ENCODE measurements at regions not wholly inside any gene's neighbourhood (a gene's known extent, or its start where the extent isn't known, plus 50 kb on each side); places are given as distances from the start of the nearest gene placed in this dataset.

DNA sequence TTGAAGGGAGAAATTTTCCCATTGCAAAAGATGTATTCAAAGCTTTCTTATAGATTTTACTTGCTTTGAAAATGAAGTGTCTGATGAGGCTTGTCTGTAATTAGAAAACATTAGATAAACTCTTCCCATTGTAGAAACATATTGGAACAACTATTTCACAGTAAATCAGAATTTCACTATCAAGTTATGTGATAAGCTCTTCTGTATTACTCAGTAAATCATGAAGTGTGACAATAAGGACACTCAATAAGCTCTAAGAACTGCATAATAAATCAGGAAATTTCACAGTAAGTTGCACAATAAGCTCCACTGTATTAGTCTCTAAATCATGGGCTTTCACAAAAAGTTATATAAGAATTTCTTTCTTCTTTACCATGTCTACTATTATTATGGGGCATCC is 1546.6 kb downstream of the SLITRK5 start:
- Histone ChIP-seq H3K36me3 (ENCODE audit: control insufficient read depth, insufficient read depth, low read length) (no peaks in the 10 kb centered on the region), H3K27me3 (ENCODE audit: control insufficient read depth, insufficient read depth, low read length) (no peaks in the 10 kb centered on the region), H3K27ac (ENCODE audit: low read length) (no peak overlapping the region), H3K9me3 (ENCODE audit: control insufficient read depth, insufficient read depth, low read length) (peaks cover 6% of the 10 kb centered on the region), H3K4me3 (ENCODE audit: low read length) (no peak overlapping the region), H3K4me1 (ENCODE audit: control insufficient read depth, insufficient read depth, low read length) (no peaks in the 10 kb centered on the region)
- no peak overlapping the region for H3K27ac Mint-ChIP-seq
- no peaks in the 10 kb centered on the region for H3K27me3 Mint-ChIP-seq (ENCODE audit: low read depth in 2 of 2)
- no peak for ATAC-seq
- peaks cover 0 to 14% of the 10 kb centered on the region in 2 donors for H3K9me3 Mint-ChIP-seq
- intact Hi-C loops (cut with micrococcal nuclease): no loop called here
- no peaks in the 10 kb centered on the region for H3K4me1 Mint-ChIP-seq
- H3K4me3 Mint-ChIP-seq: no peak overlapping the region
- DNase-seq: no peak
- H3K36me3 Mint-ChIP-seq: peaks cover 2% of the 10 kb centered on the region
- TF ChIP-seq, protein P1, sequence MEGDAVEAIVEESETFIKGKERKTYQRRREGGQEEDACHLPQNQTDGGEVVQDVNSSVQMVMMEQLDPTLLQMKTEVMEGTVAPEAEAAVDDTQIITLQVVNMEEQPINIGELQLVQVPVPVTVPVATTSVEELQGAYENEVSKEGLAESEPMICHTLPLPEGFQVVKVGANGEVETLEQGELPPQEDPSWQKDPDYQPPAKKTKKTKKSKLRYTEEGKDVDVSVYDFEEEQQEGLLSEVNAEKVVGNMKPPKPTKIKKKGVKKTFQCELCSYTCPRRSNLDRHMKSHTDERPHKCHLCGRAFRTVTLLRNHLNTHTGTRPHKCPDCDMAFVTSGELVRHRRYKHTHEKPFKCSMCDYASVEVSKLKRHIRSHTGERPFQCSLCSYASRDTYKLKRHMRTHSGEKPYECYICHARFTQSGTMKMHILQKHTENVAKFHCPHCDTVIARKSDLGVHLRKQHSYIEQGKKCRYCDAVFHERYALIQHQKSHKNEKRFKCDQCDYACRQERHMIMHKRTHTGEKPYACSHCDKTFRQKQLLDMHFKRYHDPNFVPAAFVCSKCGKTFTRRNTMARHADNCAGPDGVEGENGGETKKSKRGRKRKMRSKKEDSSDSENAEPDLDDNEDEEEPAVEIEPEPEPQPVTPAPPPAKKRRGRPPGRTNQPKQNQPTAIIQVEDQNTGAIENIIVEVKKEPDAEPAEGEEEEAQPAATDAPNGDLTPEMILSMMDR (IDR thresholded peaks at IDR 0.05): no peak

DNA sequence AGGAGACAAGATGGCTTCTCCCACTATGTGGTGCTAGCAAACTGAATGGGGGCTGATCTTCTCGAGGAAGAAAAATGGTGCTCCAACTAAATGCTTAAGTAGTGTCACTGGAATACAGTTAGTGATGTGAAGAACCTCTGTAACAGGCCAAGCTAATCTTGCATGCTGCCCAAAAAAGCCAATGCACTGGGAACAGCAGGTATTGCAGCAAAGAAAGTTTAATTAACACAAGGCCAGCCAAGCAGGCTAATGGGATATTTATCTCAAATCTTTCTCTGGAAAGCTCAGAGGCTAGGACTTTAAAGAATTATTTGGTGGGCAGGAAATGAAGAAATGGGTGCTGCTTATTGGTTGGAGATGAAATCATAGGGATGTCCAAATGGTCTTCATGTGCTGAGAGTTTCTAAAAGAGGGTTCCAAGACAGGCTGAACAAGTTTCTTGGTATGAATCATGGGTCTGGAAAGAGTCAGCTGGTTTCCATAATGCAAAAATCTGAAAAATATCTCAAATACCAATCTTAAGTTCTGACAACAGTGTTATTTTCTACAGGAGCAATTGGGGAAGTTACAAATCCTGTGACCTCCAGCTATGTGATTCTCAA is 1550.5 kb downstream of the SLITRK5 start:
- TF ChIP-seq, protein P1 (IDR thresholded peaks at IDR 0.05): no peak

DNA sequence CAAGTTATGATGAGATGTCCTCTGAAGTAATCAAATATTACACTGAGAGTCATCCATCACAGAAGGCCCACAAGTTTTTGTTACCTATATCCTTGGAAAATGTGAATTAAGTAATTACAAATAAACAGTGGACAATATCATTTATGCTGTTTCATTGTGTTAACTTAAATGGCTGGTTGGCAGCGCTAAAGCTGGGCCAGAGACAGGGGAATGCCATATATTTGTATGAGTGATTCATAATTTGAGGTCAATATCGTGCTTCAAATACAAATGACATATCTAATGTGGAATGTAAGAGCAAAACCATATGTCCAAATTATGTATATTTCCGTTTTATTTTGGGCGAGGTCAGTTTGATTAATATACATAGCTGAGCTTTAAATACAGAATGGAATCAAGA is 1556.2 kb downstream of the SLITRK5 start:
- Mint-ChIP-seq H3K9me3 (peaks cover 7 to 24% of the 10 kb centered on the region in 2 donors), H3K4me1 (no peaks in the 10 kb centered on the region), H3K36me3 (peaks cover 7% of the 10 kb centered on the region), H3K27ac (no peak overlapping the region), H3K27me3 (ENCODE audit: low read depth in 2 of 2) (no peaks in the 10 kb centered on the region), H3K4me3 (no peak overlapping the region)
- Histone ChIP-seq H3K36me3 (ENCODE audit: control insufficient read depth, insufficient read depth, low read length) (no peaks in the 10 kb centered on the region), H3K4me1 (ENCODE audit: control insufficient read depth, insufficient read depth, low read length) (no peaks in the 10 kb centered on the region), H3K4me3 (ENCODE audit: low read length) (no peak overlapping the region), H3K9me3 (ENCODE audit: control insufficient read depth, insufficient read depth, low read length) (no peaks in the 10 kb centered on the region), H3K27me3 (ENCODE audit: control insufficient read depth, insufficient read depth, low read length) (no peaks in the 10 kb centered on the region), H3K27ac (ENCODE audit: low read length) (no peak overlapping the region)
- ATAC-seq (no peak), DNase-seq (no peak)
- intact Hi-C loops (cut with micrococcal nuclease): no loop called here
- WGBS (ENCODE audit: insufficient coverage): 42% methylated on average over 4 of the region's 4 CpGs
- TF ChIP-seq, protein P1 (IDR thresholded peaks at IDR 0.05): no peak

More for the DNA sequence above, 1550.5 kb downstream of the SLITRK5 start:
- Histone ChIP-seq H3K4me3 (ENCODE audit: low read length) (no peak overlapping the region), H3K36me3 (ENCODE audit: control insufficient read depth, insufficient read depth, low read length) (no peaks in the 10 kb centered on the region), H3K27me3 (ENCODE audit: control insufficient read depth, insufficient read depth, low read length) (no peaks in the 10 kb centered on the region), H3K4me1 (ENCODE audit: control insufficient read depth, insufficient read depth, low read length) (no peaks in the 10 kb centered on the region), H3K9me3 (ENCODE audit: control insufficient read depth, insufficient read depth, low read length) (peaks cover 6% of the 10 kb centered on the region), H3K27ac (ENCODE audit: low read length) (no peak overlapping the region)
- 62% methylated on average over 1 of the region's 1 CpG for WGBS (ENCODE audit: insufficient coverage)
- ATAC-seq: no peak
- Mint-ChIP-seq H3K9me3 (peaks cover 4 to 22% of the 10 kb centered on the region in 2 donors), H3K27me3 (ENCODE audit: low read depth in 2 of 2) (no peaks in the 10 kb centered on the region), H3K4me3 (no peak overlapping the region), H3K4me1 (no peaks in the 10 kb centered on the region), H3K27ac (no peak overlapping the region), H3K36me3 (peaks cover 7% of the 10 kb centered on the region)
- intact Hi-C loops (cut with micrococcal nuclease): no loop called here
- DNase-seq: no peak

DNA sequence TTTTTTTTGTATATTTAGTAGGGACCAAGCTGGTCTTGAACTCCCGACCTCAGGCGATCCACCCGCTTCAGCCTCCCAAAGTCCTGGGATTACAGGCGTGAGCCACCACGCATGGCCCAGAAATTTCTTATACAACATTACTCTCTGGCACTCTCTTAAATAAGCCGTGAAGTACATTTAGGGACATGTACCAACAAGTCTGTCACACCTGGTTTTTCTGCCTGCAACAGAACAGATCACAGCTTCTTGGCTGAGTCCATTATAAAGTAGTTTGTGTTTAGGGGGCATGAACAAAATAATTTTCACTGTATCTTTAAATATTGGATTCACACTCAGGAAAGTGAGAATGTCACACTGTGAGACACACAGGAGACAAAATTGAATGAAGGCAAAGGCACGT is 1567.3 kb downstream of the SLITRK5 start:
- intact Hi-C loops (cut with micrococcal nuclease): no loop called here
- H3K27ac Mint-ChIP-seq: no peak overlapping the region
- no peak for ATAC-seq
- no peak for DNase-seq
- no peak overlapping the region for H3K4me3 Mint-ChIP-seq
- no peak overlapping the region for H3K27ac ChIP-seq (ENCODE audit: low read length)
- no peaks in the 10 kb centered on the region for H3K4me1 ChIP-seq (ENCODE audit: control insufficient read depth, insufficient read depth, low read length)
- no peaks in the 10 kb centered on the region for H3K36me3 ChIP-seq (ENCODE audit: control insufficient read depth, insufficient read depth, low read length)
- H3K9me3 ChIP-seq (ENCODE audit: control insufficient read depth, insufficient read depth, low read length): no peaks in the 10 kb centered on the region
- TF ChIP-seq, protein P1 (IDR thresholded peaks at IDR 0.05): no peak
- no peaks in the 10 kb centered on the region for H3K27me3 Mint-ChIP-seq (ENCODE audit: low read depth in 2 of 2)
- H3K9me3 Mint-ChIP-seq: peaks cover 11 to 24% of the 10 kb centered on the region in 2 donors
- WGBS (ENCODE audit: insufficient coverage): 68% methylated on average over 7 of the region's 7 CpGs
- H3K27me3 ChIP-seq (ENCODE audit: control insufficient read depth, insufficient read depth, low read length): no peaks in the 10 kb centered on the region
- H3K4me3 ChIP-seq (ENCODE audit: low read length): no peak overlapping the region
- no peaks in the 10 kb centered on the region for H3K4me1 Mint-ChIP-seq
- H3K36me3 Mint-ChIP-seq: no peaks in the 10 kb centered on the region
